K562 (cell line): ENCODE measurements at regions not wholly inside any gene's neighbourhood (a gene's known extent, or its start where the extent isn't known, plus 50 kb on each side); places are given as distances from the start of the nearest gene placed in this dataset.

ENCODE experiments used
- ATAC-seq: fragments of 200-7000 bp; cut with Tn5 transposase; 3 replicates; pipeline ENCODE4 v1.9.1; 2020; ENCODE audit warnings: moderate library complexity
- BruUV-seq: library from RNA; stranded (reverse); fragments of 400-500 nt; replicated peaks from 2 replicates; lab custom pipeline; 2021; lab: Mats Ljungman, UMichigan
- CTCF ChIA-PET: fragments of 300-600 bp; formaldehyde crosslinking; extraction: SDS; loops from one replicate; lab custom pipeline; 2021; ENCODE audit warnings: low intra/inter-chr PET ratio; lab: Yijun Ruan, JAX
- POLR2A ChIA-PET: fragments of 300-600, 350-650 bp; sonication (Branson Sonifier 250); formaldehyde crosslinking; extraction: SDS; loops from one replicate; lab custom pipeline; 2021; ENCODE audit warnings: antibody characterized with exemption, inconsistent platforms; lab: Yijun Ruan, JAX
- DNase-seq, 4 experiments: peaks; one replicate each; pipeline versions ENCODE4 v3.0.0 to v3.0.0-alpha.2; 2011 to 2018; ENCODE audit warnings: low spot score in 3 of 4, mixed read lengths in 3 of 4; ENCODE audit errors: extremely low read depth in 1 of 4
- FAIRE-seq: peaks from 2 replicates; lab custom pipeline; 2011; peaks lifted over from hg19 to GRCh38; lab: Jason Lieb, UNC
- H2AFZ ChIP-seq: 2 replicates; pipeline ENCODE4 v1.6.0; 2011; ENCODE audit warnings: low read depth, low read length, control low read depth, inconsistent platforms
- H3K27ac ChIP-seq: fragments of 200-600 bp; 3 replicates; pipeline ENCODE4 v1.8.0; 2011; ENCODE audit warnings: low read depth, mild to moderate bottlenecking, control low read depth, inconsistent platforms, low read length, moderate library complexity, mixed read lengths; ENCODE audit errors: extremely low read depth
- H3K27me3 ChIP-seq, 2 experiments: fragments of 300-600 bp in 1 of 2; 2 replicates in 1 of 2; 3 replicates in 1 of 2; pipeline versions ENCODE4 v1.6.0 to v1.8.0; 2011; ENCODE audit warnings: inconsistent platforms in 2 of 2, low read length in 2 of 2, mild to moderate bottlenecking in 1 of 2, mixed read lengths in 1 of 2, moderate library complexity in 1 of 2; ENCODE audit not compliant: control insufficient read depth in 2 of 2, insufficient read depth in 2 of 2
- H3K36me3 ChIP-seq: fragments of 300-600 bp; 3 replicates; pipeline ENCODE4 v1.8.0; 2011; ENCODE audit warnings: mild to moderate bottlenecking, low read length, inconsistent platforms; ENCODE audit not compliant: control insufficient read depth, insufficient read depth
- H3K4me1 ChIP-seq, 2 experiments: fragments of 200-600 bp in 1 of 2; replicated peaks in 1 of 2; 2 replicates in 1 of 2; 3 replicates in 1 of 2; pipeline versions ENCODE4 v1.5.1 to v1.8.0; 2011; ENCODE audit warnings: inconsistent platforms in 2 of 2, low read length in 2 of 2, mild to moderate bottlenecking in 1 of 2, mixed read lengths in 1 of 2, moderate library complexity in 1 of 2; ENCODE audit not compliant: control insufficient read depth in 2 of 2, insufficient read depth in 2 of 2
- H3K4me2 ChIP-seq: 2 replicates; pipeline ENCODE4 v1.6.1; 2011; ENCODE audit warnings: low read length, control low read depth, inconsistent platforms, mixed read lengths; ENCODE audit not compliant: insufficient read depth
- H3K4me3 ChIP-seq: fragments of 200-600 bp; sonication (generic), shearing (Covaris generic); 2 replicates; pipeline ENCODE4 v1.5.1; 2016; ENCODE audit warnings: control low read depth, inconsistent platforms
- H3K79me2 ChIP-seq: fragments of 200-600 bp; 3 replicates; pipeline ENCODE4 v1.8.0; 2011; ENCODE audit warnings: low read length, inconsistent platforms; ENCODE audit not compliant: control insufficient read depth, insufficient read depth
- H3K9ac ChIP-seq, 2 experiments: 2 replicates each; pipeline versions ENCODE4 v1.6.0 to v1.6.1; 2011; ENCODE audit warnings: low read depth in 2 of 2, low read length in 2 of 2, control low read depth in 1 of 2, inconsistent platforms in 1 of 2, mild to moderate bottlenecking in 1 of 2, mixed read lengths in 1 of 2; ENCODE audit not compliant: insufficient read depth in 1 of 2
- H3K9me1 ChIP-seq: one replicate; pipeline ENCODE4 v1.6.0; 2011; ENCODE audit warnings: inconsistent platforms, mild to moderate bottlenecking, low read length, moderate library complexity; ENCODE audit not compliant: control insufficient read depth, insufficient read depth
- H3K9me3 ChIP-seq: replicated peaks from 2 replicates; pipeline ENCODE4 v1.5.1; 2011; ENCODE audit warnings: low read depth, low read length, inconsistent platforms; ENCODE audit not compliant: control insufficient read depth, insufficient read depth
- H4K20me1 ChIP-seq: replicated peaks from 2 replicates; pipeline ENCODE4 v1.6.1; 2011; ENCODE audit warnings: low read length, inconsistent platforms, mixed read lengths; ENCODE audit not compliant: control insufficient read depth, insufficient read depth
- ATF4 ChIP-seq: fragments of 450-650 bp; formaldehyde crosslinking; IDR thresholded peaks from 2 replicates; pipeline ENCODE4 v1.4.0; 2022; ENCODE audit warnings: mild to moderate bottlenecking, moderate library complexity
- CAMTA2 ChIP-seq: fragments of 250-450 bp; sonication (Bioruptor Pico); conservative IDR thresholded peaks from 2 replicates; pipeline ENCODE4 v1.5.1; 2022
- CLOCK ChIP-seq: fragments of 250-450 bp; sonication (Bioruptor Pico); IDR thresholded peaks from 2 replicates; pipeline ENCODE4 v1.4.0; 2020; ENCODE audit warnings: mild to moderate bottlenecking, moderate library complexity, borderline replicate concordance
- HMG20A ChIP-seq: fragments of 450-650 bp; formaldehyde crosslinking; conservative IDR thresholded peaks from 2 replicates; pipeline ENCODE4 v1.4.0; 2020; ENCODE audit warnings: mild to moderate bottlenecking, mixed read lengths
- MYNN ChIP-seq, 2 experiments: sonication (generic); formaldehyde crosslinking in 1 of 2; IDR thresholded peaks; 2 replicates each; pipeline versions ENCODE4 v1.5.0 to v1.6.1; 2016 to 2020; ENCODE audit warnings: antibody characterized with exemption in 1 of 2, missing genetic modification reagents in 1 of 2
- NELFE ChIP-seq: IDR thresholded peaks from 2 replicates; pipeline ENCODE4 v1.6.1; 2011; ENCODE audit warnings: mild to moderate bottlenecking; ENCODE audit not compliant: insufficient read depth, insufficient read length
- PRPF4 ChIP-seq: fragments of 200-400 bp; formaldehyde crosslinking; IDR thresholded peaks from one replicate; pipeline ENCODE4 v1.6.1; 2017; ENCODE audit warnings: low read length, low read depth, mild to moderate bottlenecking; ENCODE audit not compliant: insufficient read depth, poor library complexity, severe bottlenecking
- PTBP1 ChIP-seq: fragments of 200-400 bp; formaldehyde crosslinking; IDR thresholded peaks from 2 replicates; pipeline ENCODE4 v1.6.1; 2017; ENCODE audit warnings: low read depth, low read length
- TOE1 ChIP-seq, 2 experiments: fragments of 450-650 bp in 1 of 2; sonication (generic) in 1 of 2; formaldehyde crosslinking in 1 of 2; IDR thresholded peaks; 2 replicates each; pipeline versions ENCODE4 v1.7.1 to v1.8.0; 2016 to 2022; ENCODE audit warnings: borderline replicate concordance in 2 of 2, mild to moderate bottlenecking in 2 of 2, antibody characterized with exemption in 1 of 2, inconsistent platforms in 1 of 2, low read depth in 1 of 2, missing genetic modification reagents in 1 of 2, moderate library complexity in 1 of 2
- USF2 ChIP-seq: sonication (generic); formaldehyde crosslinking; IDR thresholded peaks from 2 replicates; pipeline ENCODE4 v1.5.0; 2020; ENCODE audit warnings: missing genetic modification reagents
- ZZZ3 ChIP-seq: fragments of 450-650 bp; IDR thresholded peaks from 2 replicates; pipeline ENCODE4 v1.6.1; 2016; ENCODE audit warnings: antibody characterized with exemption, mild to moderate bottlenecking, moderate library complexity
- WGBS: fragments of 100-300 bp; shearing (Covaris generic); methylation state at CpG from one replicate; pipeline ENCODE4 v1.1.6; 2016; ENCODE audit warnings: low coverage, mixed read lengths; ENCODE audit not compliant: insufficient coverage; ENCODE audit errors: missing lambda C conversion rate; 5-methylcytosine and 5-hydroxymethylcytosine counted together
- in situ Hi-C: fragments of 300-500 bp; cut with MboI; formaldehyde crosslinking; loops from 4 replicates; pipeline ENCODE4 v1.15.0; 2018; ENCODE audit warnings: inconsistent platforms, mixed read lengths
- intact Hi-C: fragments of 100-400 bp; cut with micrococcal nuclease; formaldehyde crosslinking; loops from 2 replicates; pipeline ENCODE4 v1.14.2; 2022

GRCh38 chr10:130776724-130777123 is 534.8 kb downstream of the TCERG1L start (continued):
- TF ChIP-seq ZZZ3 (no peak), PTBP1 (no peak), NELFE (no peak), TOE1 (IDR thresholded peaks at IDR 0.05; ENCODE audit: borderline replicate concordance) (no peak), TOE1 (CRISPR knock-in tag; IDR thresholded peaks at IDR 0.05; ENCODE audit: borderline replicate concordance, low read depth) (no peak), HMG20A (no peak)

GRCh38 chr10:130777507-130778165 is 533.9 kb downstream of the TCERG1L start:
- in situ Hi-C loops = no loop called here
- no peaks in the 10 kb centered on the region for H3K79me2 ChIP-seq
- no peaks in the 10 kb centered on the region for H3K4me1 ChIP-seq
- intact Hi-C loops = no loop called here
- DNase-seq = no peak
- H3K27ac ChIP-seq = no peak overlapping the region
- H3K36me3 ChIP-seq = no peaks in the 10 kb centered on the region
- BruUV-seq = no TSS peak
- H2AFZ ChIP-seq = no peak overlapping the region
- no peak overlapping the region for H3K9ac ChIP-seq
- H4K20me1 ChIP-seq = no peaks in the 10 kb centered on the region
- CTCF ChIA-PET = no interaction called here
- POLR2A ChIA-PET = no interaction called here
- WGBS = 0% methylated on average over 7 of the region's 15 CpGs
- peaks cover 0 to 11% of the 10 kb centered on the region in 2 experiments; a peak in 1 of 5 replicates for H3K27me3 ChIP-seq
- ATAC-seq = no peak
- TF ChIP-seq USF2 (CRISPR knock-in tag) (no peak), PRPF4 (no peak), CLOCK (no peak), CAMTA2 (no peak), MYNN (IDR thresholded peaks at IDR 0.05) (no peak), MYNN (CRISPR knock-in tag; IDR thresholded peaks at IDR 0.05) (no peak), ATF4 (CRISPR knock-in tag) (no peak)
- FAIRE-seq = no peak
- no peak overlapping the region for H3K4me2 ChIP-seq
- no peaks in the 10 kb centered on the region for H3K9me3 ChIP-seq
- H3K9me1 ChIP-seq = no peaks in the 10 kb centered on the region
- no peak overlapping the region for H3K4me3 ChIP-seq
